ENCODE measurements at regions not wholly inside any gene's neighbourhood (a gene's known extent, or its start where the extent isn't known, plus 50 kb on each side); places are given as distances from the start of the nearest gene placed in this dataset.

- no peak for DNase-seq (ENCODE audit: low read depth)
Measured at GRCh38 chr6:45791211-45792168, 224.2 kb downstream of the CLIC5 start.

DNA sequence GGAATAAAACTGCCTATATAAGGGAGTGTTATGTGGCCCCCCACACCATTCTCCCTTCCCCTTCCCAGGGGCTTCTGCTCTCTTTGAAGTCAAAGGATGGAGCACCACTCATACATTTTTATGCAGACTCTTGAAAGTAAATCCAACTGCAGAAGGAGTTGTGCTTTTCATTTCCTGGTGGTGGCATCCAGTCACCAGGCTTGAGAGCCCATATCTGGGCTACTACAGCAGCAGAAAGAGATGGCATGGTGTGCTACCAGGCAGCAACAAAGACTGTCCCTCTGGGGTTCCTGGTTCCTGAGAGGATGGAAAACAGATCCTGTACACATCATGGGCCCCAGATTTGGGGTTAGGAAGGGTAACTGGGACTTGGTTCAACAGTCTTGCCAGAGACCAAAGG, 226.4 kb downstream of the CLIC5 start:
- DNase-seq (ENCODE audit: low read depth) = no peak

DNA sequence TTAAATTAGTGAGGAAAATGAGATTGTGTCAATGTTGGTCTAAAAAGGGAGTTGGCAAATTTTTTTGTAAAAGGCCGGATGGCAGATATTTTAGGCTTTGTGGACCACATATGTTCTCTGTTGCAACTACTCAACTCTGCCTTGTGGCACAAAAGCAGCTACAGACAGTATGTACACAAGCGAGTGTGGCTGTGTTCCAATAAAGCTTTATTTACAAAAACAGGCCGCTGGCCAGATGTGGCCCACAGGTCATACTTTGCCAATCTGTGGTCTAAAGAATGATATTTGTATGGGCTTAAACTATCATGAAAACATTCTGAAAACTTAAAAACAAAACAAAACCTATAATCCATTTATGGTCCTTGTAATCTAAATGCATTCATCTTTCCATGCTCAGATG, 228.3 kb downstream of the CLIC5 start:
- no peak for DNase-seq (ENCODE audit: low read depth)

- no peak for DNase-seq (ENCODE audit: low read depth)
Measured at GRCh38 chr6:45786355-45786781, 229.3 kb downstream of the CLIC5 start.

DNA sequence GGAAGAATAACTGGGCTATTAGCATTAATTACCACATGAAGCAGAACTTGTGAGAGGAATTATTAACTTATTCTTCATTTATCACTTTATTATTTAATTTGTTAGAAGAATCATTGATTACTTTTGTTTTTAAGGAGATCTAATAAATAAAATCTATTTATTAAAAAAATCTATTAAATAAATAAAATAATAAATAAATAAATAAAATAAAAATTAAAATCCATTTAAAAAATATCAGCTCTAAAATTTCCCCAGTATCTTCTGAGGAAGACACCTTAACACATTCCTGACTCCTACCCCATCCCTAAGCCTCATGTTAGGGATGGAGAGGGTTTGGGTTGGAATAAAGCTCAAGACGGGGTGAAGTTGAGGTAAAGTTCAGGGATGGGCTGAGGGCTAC, 231.4 kb downstream of the CLIC5 start:
- no peak for DNase-seq (ENCODE audit: low read depth)

- no peak for DNase-seq (ENCODE audit: low read depth)
Measured at GRCh38 chr6:45783716-45784115, 231.9 kb downstream of the CLIC5 start.

GRCh38 chr6:45781890-45782289, 233.8 kb downstream of the CLIC5 start:
- no peak for DNase-seq (ENCODE audit: low read depth)

- DNase-seq (ENCODE audit: low read depth) = no peak
Measured at GRCh38 chr6:45780523-45780922, 235.1 kb downstream of the CLIC5 start.

DNA sequence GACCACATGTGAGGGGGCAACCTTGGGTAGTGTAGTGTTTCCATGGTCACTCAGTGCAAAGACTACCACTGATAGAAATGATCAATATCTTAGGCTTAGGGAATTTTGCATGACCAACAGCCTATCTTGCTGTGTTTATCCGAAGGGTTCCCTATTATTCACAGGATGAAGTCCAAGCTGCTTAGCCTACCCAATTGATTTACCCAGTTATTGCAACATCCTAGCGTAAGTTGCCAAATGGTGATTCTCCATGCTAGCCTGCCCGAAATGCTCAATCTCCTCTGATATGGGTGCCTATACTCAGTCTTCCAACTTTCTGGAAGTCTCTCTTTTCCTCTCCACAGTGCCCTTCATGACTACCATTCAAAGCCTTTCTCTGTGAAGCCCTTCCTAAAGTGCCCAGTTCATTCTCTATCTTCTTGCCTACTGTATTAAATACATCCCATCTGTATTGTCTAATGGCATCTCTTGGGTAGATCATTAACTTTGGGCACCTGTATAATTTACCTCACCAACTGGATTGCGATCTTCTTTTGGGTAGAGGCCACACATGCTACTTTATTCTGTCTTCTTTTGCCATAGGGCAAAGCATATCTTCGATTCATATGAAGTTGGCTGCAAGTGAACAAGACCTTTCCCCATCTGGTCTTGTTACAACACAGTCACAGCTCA, 240.5 kb downstream of the CLIC5 start:
- no peak for DNase-seq (ENCODE audit: low read depth)

DNA sequence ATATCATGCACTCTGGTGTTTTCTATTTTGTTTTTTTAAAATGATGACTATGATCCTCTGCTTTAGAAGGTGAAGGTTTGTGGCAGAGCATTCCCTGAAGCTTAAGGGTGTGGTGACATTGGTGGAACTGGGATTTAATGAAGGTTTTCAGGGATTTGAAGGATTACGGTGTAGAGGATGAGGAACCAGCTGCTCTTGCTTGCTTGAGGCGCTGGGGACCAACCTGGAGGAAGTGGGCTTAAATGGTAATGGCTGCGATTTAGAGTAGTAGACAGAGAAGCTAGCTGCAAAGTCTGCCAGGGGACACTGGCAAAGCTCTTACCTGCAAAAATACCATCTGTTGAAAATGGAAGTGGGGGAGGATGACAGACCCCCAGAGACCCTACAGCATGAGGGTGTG, 241.8 kb downstream of the CLIC5 start:
- DNase-seq (ENCODE audit: low read depth) = no peak

DNA sequence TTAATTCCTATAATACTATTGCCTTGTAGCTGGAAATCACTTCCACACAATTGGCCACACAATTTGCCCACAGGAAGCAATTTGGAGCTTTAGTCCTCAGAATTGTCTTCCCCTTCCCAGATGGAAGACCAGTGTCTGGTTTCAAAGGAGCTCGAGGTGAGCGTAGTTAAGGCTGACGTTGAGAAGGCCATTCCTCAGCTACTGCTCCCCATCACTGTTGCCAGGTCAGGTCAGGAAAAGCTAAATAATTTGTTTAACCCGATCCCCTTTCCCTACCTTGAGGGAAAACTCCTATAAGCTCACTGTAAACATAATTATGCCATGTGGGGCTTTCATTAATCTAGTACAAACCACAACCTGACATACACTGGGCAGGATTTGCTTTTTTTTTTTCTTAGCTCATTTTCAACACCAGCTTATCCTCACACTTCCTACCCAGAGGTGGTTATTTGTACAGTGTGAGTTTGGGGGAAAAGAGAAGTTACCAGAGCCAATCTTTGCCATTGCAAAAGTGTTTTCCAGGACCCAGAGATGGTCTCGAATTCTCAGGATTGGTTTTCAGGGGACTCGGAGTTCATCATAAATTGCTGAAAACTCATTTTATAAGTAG, 242.7 kb downstream of the CLIC5 start:
- no peak for DNase-seq (ENCODE audit: low read depth)

DNA sequence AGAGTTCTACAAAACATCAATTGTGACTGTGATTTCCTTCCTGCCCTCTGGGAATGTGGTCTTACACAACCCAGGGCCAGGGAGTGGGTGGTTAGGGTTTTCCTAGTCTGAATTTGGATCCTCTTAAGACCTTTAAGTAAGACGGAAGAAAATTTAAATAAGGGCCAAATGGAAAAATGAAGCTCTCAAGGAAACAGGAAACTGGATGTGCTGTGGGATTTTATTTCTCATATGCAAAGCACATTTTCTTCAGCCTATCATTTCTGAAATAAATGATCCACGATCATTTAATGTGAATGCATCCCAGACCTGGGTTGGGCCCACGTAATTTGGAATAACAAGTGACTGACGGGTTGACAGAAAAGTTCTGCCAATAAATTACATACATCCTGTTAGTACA, 243.6 kb downstream of the CLIC5 start:
- no peak for DNase-seq (ENCODE audit: low read depth)

DNA sequence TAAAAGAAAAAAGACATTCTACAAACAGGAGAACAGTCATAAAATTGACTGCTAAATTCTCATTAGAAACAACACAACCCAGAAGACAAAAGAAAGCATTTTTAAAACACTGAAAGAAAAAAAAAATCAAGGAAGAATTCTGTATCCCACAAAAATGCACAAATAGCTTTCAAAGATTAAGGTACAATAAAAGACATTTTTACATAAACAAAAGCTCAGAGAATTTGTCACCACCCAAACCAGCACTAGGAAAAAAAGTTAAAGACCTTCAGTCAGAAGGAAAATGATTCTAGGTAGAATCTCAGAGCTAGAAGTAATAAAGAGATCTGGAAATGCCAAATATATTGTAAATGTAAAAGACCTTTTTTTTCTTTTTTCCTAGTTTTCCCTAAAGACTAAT, 252.4 kb downstream of the CLIC5 start:
- no peak for DNase-seq (ENCODE audit: low read depth)

DNA sequence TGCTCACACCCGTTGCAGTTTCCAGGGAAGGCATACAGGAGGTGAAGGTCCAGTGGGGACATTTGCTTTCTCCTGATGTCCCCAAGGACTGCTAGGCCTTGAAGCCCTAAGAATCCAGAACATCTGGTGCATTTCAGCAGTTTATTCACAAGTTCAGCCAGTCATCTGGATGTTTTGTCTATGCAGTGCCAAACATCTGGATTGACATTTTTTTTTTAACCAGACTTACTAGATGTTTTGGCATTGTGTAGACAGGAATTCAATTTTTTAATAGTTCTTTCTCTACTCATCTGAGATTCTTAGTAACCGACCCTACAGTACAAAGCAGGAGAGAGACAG, 256.2 kb downstream of the CLIC5 start:
- no peak for DNase-seq (ENCODE audit: low read depth)

DNA sequence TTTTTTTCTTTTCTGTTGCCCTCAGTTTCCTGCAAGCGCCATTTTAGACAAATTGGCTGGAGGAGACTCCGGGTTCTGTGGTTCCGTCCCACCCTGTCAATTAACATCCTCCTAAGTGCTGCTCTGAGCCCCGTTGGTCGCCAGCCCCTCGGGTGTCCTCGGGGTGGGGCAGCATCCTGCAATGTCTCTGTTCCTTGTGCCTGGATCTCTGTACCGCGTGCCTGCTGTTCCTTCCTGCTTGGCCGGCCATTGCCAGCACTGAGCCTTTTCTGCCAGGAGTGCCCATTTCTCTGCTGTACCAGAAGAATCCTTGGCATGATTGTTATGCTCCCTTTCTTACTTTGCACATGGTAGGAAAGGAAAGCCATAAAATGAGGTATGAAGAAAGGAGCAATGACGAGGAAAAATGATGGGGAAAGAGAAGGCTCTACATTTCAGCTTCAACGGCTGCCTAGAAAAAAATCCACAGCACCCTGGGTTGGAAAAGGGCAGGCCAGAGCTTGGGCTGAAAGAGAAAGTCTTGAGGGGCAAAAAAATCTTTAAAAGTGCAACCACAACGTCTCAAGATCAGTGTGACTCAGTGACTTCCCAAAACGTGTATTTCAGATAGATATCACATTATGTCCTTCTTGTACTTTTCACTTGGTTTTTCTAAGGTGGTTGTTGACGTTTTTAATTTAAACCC, 256.7 kb downstream of the CLIC5 start:
- no peak for DNase-seq (ENCODE audit: low read depth)

GRCh38 chr6:45757443-45758130, 258.1 kb downstream of the CLIC5 start:
- no peak for DNase-seq (ENCODE audit: low read depth)

DNA sequence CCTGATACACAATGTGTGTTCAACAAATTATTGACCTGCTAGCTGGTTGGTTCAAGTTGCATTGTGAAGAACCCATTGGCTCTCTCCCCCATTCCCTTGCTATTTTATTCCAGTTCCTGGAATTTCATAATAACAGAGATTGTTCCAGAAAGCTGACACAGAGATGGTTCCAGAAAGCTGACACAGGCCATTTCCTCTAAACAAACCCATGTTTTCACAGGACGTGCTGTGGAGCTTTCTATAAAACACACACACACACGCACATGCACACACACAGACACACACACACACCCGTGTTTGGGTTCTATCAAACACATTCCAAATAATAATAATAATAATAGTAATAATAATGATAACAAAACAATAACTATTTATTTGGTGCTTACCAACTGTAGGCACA, 259.1 kb downstream of the CLIC5 start:
- no peak for DNase-seq (ENCODE audit: low read depth)

- DNase-seq (ENCODE audit: low read depth) = no peak
Measured at GRCh38 chr6:45754432-45754831, 261.2 kb downstream of the CLIC5 start.

DNA sequence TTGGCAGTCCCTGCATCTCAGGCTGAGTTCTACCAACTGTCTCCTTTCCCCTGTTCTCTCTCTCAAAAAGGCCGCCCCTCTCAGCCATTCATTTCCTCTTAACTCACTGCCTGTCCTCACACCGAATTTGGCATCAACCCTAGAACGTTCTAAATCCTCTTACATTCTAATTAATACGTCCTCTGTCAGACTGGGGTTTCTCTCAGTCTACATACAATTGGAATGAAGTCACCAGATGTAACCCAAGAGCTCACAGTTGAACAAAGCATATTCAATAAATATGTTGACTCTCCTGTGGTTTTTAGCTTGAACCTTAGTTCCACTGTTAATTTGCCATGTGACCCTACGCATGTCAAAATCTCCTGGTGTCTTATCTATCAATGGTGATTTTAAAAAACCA, 269.6 kb downstream of the CLIC5 start:
- no peak for DNase-seq (ENCODE audit: low read depth)

- DNase-seq (ENCODE audit: low read depth) = no peak
Measured at GRCh38 chr6:45743028-45743615, 272.5 kb downstream of the CLIC5 start.

- DNase-seq (ENCODE audit: low read depth) = no peak
Measured at GRCh38 chr6:45742591-45742990, 273.1 kb downstream of the CLIC5 start.

All from activated gamma-delta T cell treated with anti-CD3 and anti-CD28 coated beads, Interleukin-2, amount 50 U/mL, for 16 hours (primary cell).